ENCODE measurements at regions not wholly inside any gene's neighbourhood (a gene's known extent, or its start where the extent isn't known, plus 50 kb on each side); places are given as distances from the start of the nearest gene placed in this dataset.
"Not testable (repeated sequence)": the region's sequence is repeated elsewhere in the genome, so short reads cannot be mapped to it uniquely, and the experiment has no call there.

- DNase-seq (ENCODE audit: extremely low read depth, low read depth), result no peak
Observed at GRCh38 chr13:31515427-31515826, 223.9 kb upstream of the RXFP2 start.

DNA sequence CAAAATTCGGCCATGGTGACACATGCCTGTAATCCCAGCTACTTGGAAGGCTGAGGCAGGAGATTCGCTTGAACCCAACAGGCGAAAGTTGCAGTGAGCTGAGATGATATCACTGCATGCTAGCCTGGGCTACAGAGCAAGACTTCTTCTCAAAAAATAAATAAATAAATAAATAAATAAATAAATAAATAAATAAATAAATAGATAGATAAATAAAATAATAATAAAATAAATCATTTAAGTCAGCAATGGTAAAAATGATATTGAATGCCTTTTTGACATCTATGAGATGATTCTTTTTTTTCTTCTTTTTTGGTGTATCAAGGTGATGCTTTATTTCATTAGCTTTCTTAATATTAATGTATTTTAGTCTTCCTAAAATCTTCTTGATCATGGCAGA is 221.7 kb upstream of the RXFP2 start:
- DNase-seq (ENCODE audit: extremely low read depth, low read depth), result no peak

- no peak for DNase-seq (ENCODE audit: extremely low read depth, low read depth)
Observed at GRCh38 chr13:31518645-31519044, 220.7 kb upstream of the RXFP2 start.

DNA sequence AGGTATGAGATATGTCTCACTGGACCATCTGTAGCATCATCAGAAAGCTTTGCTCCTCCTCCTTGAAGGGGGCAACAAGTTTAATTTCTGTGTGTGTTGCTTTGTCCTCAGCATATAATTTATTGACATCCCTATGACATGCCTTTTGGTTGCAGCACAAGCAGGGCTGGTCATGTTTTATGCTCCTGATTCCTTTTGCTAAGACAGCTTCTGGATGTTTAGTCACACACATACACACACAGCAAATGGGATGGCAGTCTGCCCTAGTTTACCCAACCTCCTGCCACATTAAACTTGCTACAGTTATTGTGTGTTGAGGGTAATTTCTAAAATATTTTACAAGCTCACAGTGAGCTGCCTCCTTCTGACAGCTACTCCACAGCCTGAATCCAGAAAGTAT is 217.9 kb upstream of the RXFP2 start:
- DNase-seq (ENCODE audit: extremely low read depth, low read depth), result no peak

- DNase-seq (ENCODE audit: extremely low read depth, low read depth), result no peak
Observed at GRCh38 chr13:31522396-31522795, 216.9 kb upstream of the RXFP2 start.

DNA sequence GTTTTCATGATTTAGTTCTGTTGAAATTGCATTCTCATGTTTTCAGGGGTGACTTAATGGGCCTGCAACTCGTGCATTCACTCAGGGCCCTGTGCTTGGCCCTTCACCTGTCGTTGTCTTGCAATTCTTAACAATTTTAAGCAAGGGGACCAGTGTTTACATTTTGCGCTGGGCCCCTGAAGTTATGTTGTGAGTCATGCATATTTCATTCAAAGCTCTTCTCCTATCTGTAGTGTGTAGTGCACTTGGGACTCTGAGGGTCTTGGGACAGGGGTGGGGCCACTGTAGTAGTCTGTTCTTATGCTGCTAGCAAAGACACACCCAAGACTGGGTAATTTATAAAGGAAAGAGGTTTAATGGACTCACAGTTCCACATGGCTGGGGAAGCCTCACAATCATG is 211.2 kb upstream of the RXFP2 start:
- no peak for DNase-seq (ENCODE audit: extremely low read depth, low read depth)

DNA sequence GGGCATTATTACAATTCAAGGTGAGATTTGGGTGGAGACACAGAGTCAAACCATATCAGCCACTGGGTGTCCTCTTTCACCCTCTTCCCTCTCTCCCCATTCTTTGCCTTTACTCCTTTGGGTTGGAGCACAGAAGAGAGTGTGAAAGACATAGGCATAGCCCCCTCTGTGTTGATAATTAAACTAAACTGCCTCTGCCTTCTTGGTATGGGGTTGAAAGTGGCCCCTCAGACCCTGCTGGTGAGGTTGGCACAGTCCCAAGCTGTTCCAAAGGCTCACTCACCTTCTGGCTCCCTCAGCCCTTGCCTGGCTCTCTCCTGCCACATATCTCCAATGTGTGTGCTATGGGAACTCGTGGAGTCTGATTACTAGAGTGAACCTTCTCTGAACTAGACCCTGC is 210.6 kb upstream of the RXFP2 start:
- DNase-seq (ENCODE audit: extremely low read depth, low read depth), result no peak

DNA sequence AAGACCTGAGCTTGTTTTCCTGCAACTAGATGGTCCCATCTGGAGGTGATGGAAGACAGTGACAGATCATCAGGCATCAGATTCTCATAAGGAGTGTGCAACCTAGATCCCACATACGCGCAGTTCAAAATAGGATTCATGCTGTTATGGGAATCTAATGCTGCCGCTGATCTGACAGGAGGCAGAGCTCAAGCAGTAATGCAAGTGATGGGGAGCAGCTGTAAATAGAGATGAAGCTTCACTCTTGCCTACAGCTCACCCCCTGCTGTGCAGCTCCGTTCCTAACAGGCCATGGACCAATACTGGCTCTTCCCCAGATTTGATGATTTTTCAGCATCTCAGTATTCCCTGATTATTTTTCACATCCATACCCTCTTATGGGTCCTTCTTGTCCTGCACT is 208.4 kb upstream of the RXFP2 start:
- DNase-seq (ENCODE audit: extremely low read depth, low read depth), result no peak

DNA sequence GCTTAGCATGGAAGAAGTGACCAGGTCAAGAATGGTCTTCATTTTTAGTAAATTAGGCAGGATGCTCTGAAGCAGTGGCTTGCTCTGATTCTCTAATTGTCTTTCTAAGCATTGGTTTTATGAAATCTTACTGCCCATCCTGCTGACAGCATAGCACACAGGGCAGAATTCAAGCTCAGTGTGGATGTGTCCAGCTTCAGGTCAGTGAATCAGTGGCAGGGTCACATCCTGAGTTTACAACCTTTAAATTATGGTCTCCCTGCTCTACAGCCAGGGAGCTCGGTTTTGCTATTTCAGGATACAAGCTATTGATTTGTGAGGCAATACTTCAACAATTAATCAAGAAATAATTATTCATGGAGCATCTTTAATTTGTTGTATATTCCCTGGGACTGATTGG is 202.3 kb upstream of the RXFP2 start:
- DNase-seq (ENCODE audit: extremely low read depth, low read depth), result no peak

GRCh38 chr13:31538067-31539042 is 201.0 kb upstream of the RXFP2 start:
- peak; percentile 7 for DNase-seq (ENCODE audit: extremely low read depth, low read depth)

DNA sequence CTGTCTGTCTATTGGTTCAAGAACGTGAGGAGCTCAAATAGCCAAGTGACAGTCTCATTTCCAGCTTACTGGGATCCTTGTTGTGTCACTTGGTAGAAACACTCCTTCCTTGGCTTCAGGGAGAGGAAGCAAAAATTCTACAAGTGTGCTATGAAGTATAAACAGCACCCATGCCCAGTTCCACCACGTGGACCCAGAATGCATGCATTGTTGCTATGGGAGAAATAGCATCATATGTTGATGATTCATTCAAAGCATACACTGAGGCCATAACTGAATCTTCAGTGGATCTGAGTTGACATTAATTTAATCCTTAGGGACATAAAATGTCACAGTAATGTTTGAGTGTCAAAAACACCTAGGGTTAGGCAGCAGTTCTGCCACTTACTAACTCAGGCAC is 199.0 kb upstream of the RXFP2 start:
- DNase-seq (ENCODE audit: extremely low read depth, low read depth), result no peak

DNA sequence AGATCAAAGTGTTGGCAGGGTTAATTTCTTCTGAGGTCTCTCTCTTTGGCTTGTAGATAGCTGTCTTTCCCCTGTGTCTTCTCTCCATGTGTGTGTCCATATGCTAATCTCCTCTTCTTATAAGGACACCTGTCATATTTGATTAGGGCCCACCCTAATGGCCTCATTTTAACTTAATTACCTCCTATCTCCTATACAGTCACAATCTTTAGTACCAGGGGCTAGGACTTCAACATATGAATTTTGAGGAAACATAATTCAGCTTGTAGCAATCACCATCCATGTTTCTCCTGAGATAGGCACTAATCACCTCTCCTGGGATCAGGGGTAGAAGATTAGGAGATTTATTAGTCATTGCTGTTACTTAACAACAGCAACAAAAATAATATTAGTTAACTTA is 196.1 kb upstream of the RXFP2 start:
- no peak for DNase-seq (ENCODE audit: extremely low read depth, low read depth)

DNA sequence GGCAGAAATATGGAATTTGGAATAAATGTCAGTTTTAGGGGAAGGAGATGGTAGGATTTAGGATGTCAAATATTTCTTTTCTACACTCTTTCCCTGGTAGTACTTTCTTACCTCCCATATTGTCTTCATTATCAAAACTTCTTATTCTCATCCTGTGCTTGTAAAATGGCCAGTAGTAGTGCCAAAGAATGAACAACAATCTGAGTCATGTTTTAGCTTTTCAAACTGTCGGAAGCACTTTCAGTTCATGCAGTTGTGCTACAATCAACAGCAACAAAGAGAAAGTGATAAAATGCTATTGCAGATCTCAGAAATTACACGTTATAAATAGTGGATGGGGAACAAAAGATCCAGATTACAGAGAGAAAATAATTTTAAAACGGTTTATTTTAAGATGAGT is 193.7 kb upstream of the RXFP2 start:
- no peak for DNase-seq (ENCODE audit: extremely low read depth, low read depth)

- DNase-seq (ENCODE audit: extremely low read depth, low read depth), result no peak
Observed at GRCh38 chr13:31556376-31556775, 182.9 kb upstream of the RXFP2 start.

DNA sequence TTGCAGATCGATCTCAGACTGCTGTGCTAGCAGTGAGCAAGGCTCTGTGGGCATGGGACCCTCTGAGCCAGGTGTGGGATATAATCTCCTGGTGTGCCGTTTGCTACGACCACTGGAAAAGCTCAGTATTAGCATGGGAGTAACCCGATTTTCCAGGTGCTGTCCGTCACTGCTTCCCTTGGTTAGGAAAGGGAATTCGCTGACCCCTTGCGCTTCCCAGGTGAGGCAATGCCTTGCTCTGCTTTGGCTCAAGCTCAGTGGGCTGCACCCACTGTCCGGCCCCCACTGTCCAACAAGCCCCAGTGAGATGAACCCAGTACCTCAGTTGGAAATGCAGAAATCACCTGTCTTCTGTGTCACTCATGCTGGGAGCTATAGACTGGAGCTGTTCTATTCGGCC is 155.1 kb upstream of the RXFP2 start:
- not testable (repeated sequence) for DNase-seq (ENCODE audit: extremely low read depth, low read depth)

DNA sequence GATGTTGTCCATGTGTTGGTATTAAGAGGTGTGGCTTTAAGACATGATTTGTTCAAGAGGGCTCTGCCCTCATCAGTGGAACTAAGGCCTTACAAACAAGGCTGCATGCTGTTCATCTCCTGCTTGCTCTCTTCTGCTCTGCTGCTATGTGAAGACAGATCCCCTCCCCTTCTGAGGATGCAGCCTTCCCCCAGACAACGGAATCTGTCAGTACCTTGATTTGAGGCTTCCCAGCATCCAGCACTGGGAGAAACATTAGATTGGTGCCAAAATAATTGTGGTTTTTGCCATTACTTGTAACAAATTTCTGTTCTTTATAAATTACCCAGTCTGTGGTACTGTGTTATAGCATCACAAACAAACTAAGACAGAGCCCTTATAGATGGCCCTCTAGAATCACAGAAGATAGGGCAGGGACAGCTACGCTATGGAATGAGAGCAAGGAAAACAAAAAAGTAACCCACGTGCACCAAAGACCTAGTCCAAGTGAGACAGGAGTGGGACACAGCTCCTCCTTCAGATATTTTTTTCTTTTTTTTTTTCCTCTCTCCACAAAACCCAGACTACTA is 151.5 kb upstream of the RXFP2 start:
- no peak for DNase-seq (ENCODE audit: extremely low read depth, low read depth)

DNA sequence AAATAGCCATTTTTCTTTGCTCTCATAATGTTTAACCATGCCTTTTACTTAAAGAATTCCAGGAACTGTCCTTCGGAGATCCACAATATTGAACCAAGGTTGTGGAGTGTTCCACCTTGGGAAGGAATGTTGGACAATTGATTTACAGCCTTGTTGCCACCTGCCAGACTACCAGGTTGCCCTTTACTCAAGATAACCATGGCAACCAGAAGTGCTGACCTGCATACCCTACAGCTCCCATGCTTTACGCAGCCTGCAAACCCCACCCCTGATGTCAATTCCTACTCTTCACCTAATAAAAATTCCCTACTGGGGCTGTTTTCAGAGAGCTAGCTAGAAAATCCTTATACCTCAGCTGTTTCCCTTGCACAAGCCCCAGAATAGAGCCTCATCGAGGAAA is 151.0 kb upstream of the RXFP2 start:
- no peak for DNase-seq (ENCODE audit: extremely low read depth, low read depth)

- DNase-seq (ENCODE audit: extremely low read depth, low read depth), result no peak
Observed at GRCh38 chr13:31588893-31589292, 150.4 kb upstream of the RXFP2 start.

DNA sequence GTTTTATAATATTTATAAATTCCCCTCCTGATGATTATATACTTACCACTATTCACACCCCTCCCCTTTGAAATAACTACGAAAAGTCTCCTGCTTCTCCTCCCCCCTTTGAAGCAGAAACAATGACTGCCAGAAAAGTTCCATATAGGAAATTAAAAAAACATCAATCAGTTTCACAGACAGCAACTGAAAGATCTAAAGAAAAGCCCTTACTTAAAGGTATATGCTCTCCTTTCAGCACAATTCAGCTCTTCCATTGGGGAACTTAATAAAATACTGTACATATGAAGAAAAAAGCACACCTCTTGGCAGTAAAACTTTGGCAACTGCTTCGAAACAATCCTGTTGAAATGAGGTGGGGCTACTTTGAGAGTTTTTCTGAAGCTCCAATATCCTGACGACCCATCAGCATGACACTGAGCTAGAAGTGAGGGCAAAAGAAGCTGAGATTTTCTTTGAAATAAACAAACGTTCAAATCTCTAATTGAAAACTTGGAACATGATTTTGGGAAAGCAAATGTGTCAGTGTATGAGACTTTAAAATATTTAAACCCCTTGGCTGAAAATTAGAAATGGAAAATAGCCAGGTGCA is 147.6 kb upstream of the RXFP2 start:
- DNase-seq (ENCODE audit: extremely low read depth, low read depth), result no peak

DNA sequence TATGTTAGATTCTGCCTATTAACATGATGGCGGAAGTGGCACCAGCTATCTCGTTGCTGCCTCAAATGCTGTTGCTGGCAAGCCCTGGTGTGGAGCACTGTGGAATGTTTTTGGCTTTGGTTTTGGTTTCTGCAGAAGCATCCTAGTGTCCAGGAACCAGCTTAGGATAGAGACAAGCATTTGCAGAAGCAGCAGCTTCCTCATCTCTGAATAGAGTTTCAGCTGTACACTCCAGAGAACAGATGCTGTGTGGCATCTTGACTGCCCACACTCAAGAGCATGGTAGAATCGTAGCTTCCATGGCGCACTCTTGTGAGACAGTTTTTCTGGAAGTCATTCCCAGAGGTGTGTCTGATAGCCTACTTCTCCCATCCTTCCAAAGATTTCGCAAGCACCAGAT is 145.3 kb upstream of the RXFP2 start:
- DNase-seq (ENCODE audit: extremely low read depth, low read depth), result no peak

DNA sequence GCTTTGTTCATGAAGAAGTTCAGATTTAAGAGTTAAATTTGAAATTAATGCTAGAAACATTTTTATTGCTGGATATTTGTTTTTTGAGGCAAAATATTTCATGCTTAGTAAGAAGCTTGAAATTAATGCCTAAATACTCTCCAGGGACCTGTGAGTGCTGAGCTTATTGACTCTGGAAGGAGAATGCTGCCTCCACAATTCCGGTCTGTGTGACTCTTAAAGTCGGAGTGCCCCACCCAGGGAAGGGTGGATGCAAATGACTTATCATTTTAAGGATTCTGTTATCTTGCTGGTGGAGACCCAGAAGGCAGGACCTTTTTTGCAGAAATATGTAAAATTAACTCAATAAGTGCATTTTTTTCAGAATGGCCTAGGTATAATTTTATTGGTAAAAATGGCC is 143.8 kb upstream of the RXFP2 start:
- DNase-seq (ENCODE audit: extremely low read depth, low read depth), result no peak

DNA sequence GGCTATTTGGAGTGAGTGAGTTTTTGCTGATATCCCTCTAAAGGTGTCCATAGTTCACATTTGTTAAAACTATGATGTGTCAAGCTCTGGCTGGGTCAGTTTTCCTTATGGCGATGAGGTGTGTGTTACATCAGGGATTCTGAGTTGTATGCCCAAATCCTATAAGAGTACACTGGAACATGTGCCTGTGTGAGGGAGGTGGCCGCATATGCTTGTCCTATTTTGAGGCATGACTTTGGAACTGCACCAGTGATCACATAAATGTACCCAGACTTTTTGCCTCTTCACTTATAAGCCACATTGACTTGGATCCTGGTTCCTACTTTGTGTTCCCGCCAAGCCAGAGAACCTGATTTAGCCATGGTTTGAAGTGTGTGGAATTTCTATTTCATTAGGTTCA is 140.3 kb upstream of the RXFP2 start:
- DNase-seq (ENCODE audit: extremely low read depth, low read depth), result no peak

All from NCI-H460 (cell line).